ENCODE measurements at regions not wholly inside any gene's neighbourhood (a gene's known extent, or its start where the extent isn't known, plus 50 kb on each side); places are given as distances from the start of the nearest gene placed in this dataset.

- DNase-seq (ENCODE audit: extremely low spot score) = no peak
- ChIA-PET POLR2A (no interaction called here), CTCF (no interaction called here)
- TF ChIP-seq ELF4 (IDR thresholded peaks at IDR 0.05) (no peak), BHLHE40 (IDR thresholded peaks at IDR 0.05; ENCODE audit: borderline replicate concordance) (no peak), ZNF384 (IDR thresholded peaks at IDR 0.05) (no peak), L3MBTL2 (conservative IDR thresholded peaks at IDR 0.05) (no peak), NFRKB (IDR thresholded peaks at IDR 0.05) (no peak), CTBP1 (IDR thresholded peaks at IDR 0.05; ENCODE audit: borderline replicate concordance) (no peak), SP1 (IDR thresholded peaks at IDR 0.05) (no peak), FOXK2 (IDR thresholded peaks at IDR 0.05) (no peak), SUZ12 (IDR thresholded peaks at IDR 0.05) (no peak), PKNOX1 (IDR thresholded peaks at IDR 0.05) (no peak), TARDBP (IDR thresholded peaks at IDR 0.05) (no peak), ARNT (IDR thresholded peaks at IDR 0.05) (no peak), FOXA1 (IDR thresholded peaks at IDR 0.05) (no peak)
Measured at GRCh38 chr6:153668758-153669157, 370.3 kb upstream of the OPRM1 start.

- ChIA-PET POLR2A (no interaction called here), CTCF (interaction anchor here (0.7 kb wide), 1 partner anchor 127 kb away, joined by 3 read pairs; no protein-coding TSS in a partner anchor)
- DNase-seq (ENCODE audit: extremely low spot score) = peak; percentile 11
- no peak for TF ChIP-seq FOXA1 (IDR thresholded peaks at IDR 0.05)
Measured at GRCh38 chr6:153662982-153663381, 376.1 kb upstream of the OPRM1 start.

- TF ChIP-seq FOXM1 (IDR thresholded peaks at IDR 0.05; ENCODE audit: borderline replicate concordance) = no peak
- TF ChIP-seq ZNF384 (IDR thresholded peaks at IDR 0.05) = no peak
- TF ChIP-seq SUZ12 (IDR thresholded peaks at IDR 0.05) = no peak
- TF ChIP-seq TARDBP (IDR thresholded peaks at IDR 0.05) = no peak
- no peak for TF ChIP-seq ELF4 (IDR thresholded peaks at IDR 0.05)
- no peak for TF ChIP-seq BHLHE40 (IDR thresholded peaks at IDR 0.05; ENCODE audit: borderline replicate concordance)
- TF ChIP-seq LEF1 (IDR thresholded peaks at IDR 0.05; ENCODE audit: borderline replicate concordance) = no peak
- TF ChIP-seq L3MBTL2 (conservative IDR thresholded peaks at IDR 0.05) = no peak
- TF ChIP-seq FOXA1 (IDR thresholded peaks at IDR 0.05) = no peak
- TF ChIP-seq HDGF (IDR thresholded peaks at IDR 0.05; ENCODE audit: borderline replicate concordance) = no peak
- no peak for TF ChIP-seq FOXK2 (IDR thresholded peaks at IDR 0.05)
- no peak for TF ChIP-seq NFRKB (IDR thresholded peaks at IDR 0.05)
- no peak for TF ChIP-seq CTBP1 (IDR thresholded peaks at IDR 0.05; ENCODE audit: borderline replicate concordance)
- TF ChIP-seq PKNOX1 (IDR thresholded peaks at IDR 0.05) = no peak
- no peak for TF ChIP-seq ARNT (IDR thresholded peaks at IDR 0.05)
- TF ChIP-seq SP1 (IDR thresholded peaks at IDR 0.05) = no peak
- ChIA-PET POLR2A (no interaction called here), CTCF (no interaction called here)
- no peak for DNase-seq (ENCODE audit: extremely low spot score)
Measured at GRCh38 chr6:153645326-153645725, 393.7 kb upstream of the OPRM1 start.

GRCh38 chr6:153644000-153644399 is 395.0 kb upstream of the OPRM1 start:
- TF ChIP-seq TARDBP (IDR thresholded peaks at IDR 0.05) = no peak
- TF ChIP-seq BHLHE40 (IDR thresholded peaks at IDR 0.05; ENCODE audit: borderline replicate concordance) = no peak
- TF ChIP-seq ZNF384 (IDR thresholded peaks at IDR 0.05) = no peak
- TF ChIP-seq LEF1 (IDR thresholded peaks at IDR 0.05; ENCODE audit: borderline replicate concordance) = no peak
- no peak for TF ChIP-seq CTBP1 (IDR thresholded peaks at IDR 0.05; ENCODE audit: borderline replicate concordance)
- TF ChIP-seq FOXA1 (IDR thresholded peaks at IDR 0.05) = no peak
- TF ChIP-seq FOXK2 (IDR thresholded peaks at IDR 0.05) = no peak
- no peak for TF ChIP-seq SUZ12 (IDR thresholded peaks at IDR 0.05)
- no peak for TF ChIP-seq L3MBTL2 (conservative IDR thresholded peaks at IDR 0.05)
- no peak for TF ChIP-seq SP1 (IDR thresholded peaks at IDR 0.05)
- no peak for TF ChIP-seq ELF4 (IDR thresholded peaks at IDR 0.05)
- no peak for TF ChIP-seq NFRKB (IDR thresholded peaks at IDR 0.05)
- no peak for TF ChIP-seq ARNT (IDR thresholded peaks at IDR 0.05)
- ChIA-PET CTCF (no interaction called here), POLR2A (no interaction called here)
- DNase-seq (ENCODE audit: extremely low spot score) = no peak

GRCh38 chr6:153634416-153634815 is 404.6 kb upstream of the OPRM1 start:
- DNase-seq (ENCODE audit: extremely low spot score) = no peak
- ChIA-PET POLR2A (no interaction called here), CTCF (interaction anchor here (0.6 kb wide), 1 partner anchor 156 kb away, joined by 3 read pairs; no protein-coding TSS in a partner anchor)
- TF ChIP-seq PKNOX1 (IDR thresholded peaks at IDR 0.05) (no peak), NFRKB (IDR thresholded peaks at IDR 0.05) (no peak), TARDBP (IDR thresholded peaks at IDR 0.05) (no peak), ZNF384 (IDR thresholded peaks at IDR 0.05) (no peak), CTBP1 (IDR thresholded peaks at IDR 0.05; ENCODE audit: borderline replicate concordance) (no peak), FOXK2 (IDR thresholded peaks at IDR 0.05) (no peak), ELF4 (IDR thresholded peaks at IDR 0.05) (no peak), FOXM1 (IDR thresholded peaks at IDR 0.05; ENCODE audit: borderline replicate concordance) (no peak), LEF1 (IDR thresholded peaks at IDR 0.05; ENCODE audit: borderline replicate concordance) (no peak), SP1 (IDR thresholded peaks at IDR 0.05) (no peak)

- no peak for TF ChIP-seq LEF1 (IDR thresholded peaks at IDR 0.05; ENCODE audit: borderline replicate concordance)
- no peak for TF ChIP-seq ARNT (IDR thresholded peaks at IDR 0.05)
- no peak for TF ChIP-seq CTBP1 (IDR thresholded peaks at IDR 0.05; ENCODE audit: borderline replicate concordance)
- TF ChIP-seq PKNOX1 (IDR thresholded peaks at IDR 0.05) = no peak
- no peak for TF ChIP-seq FOXA1 (IDR thresholded peaks at IDR 0.05)
- TF ChIP-seq FOXM1 (IDR thresholded peaks at IDR 0.05; ENCODE audit: borderline replicate concordance) = no peak
- TF ChIP-seq FOXK2 (IDR thresholded peaks at IDR 0.05) = no peak
- TF ChIP-seq ZNF384 (IDR thresholded peaks at IDR 0.05) = no peak
- TF ChIP-seq SP1 (IDR thresholded peaks at IDR 0.05) = no peak
- no peak for TF ChIP-seq L3MBTL2 (conservative IDR thresholded peaks at IDR 0.05)
- TF ChIP-seq BHLHE40 (IDR thresholded peaks at IDR 0.05; ENCODE audit: borderline replicate concordance) = no peak
- TF ChIP-seq ELF4 (IDR thresholded peaks at IDR 0.05) = no peak
- no peak for TF ChIP-seq SUZ12 (IDR thresholded peaks at IDR 0.05)
- TF ChIP-seq NFRKB (IDR thresholded peaks at IDR 0.05) = no peak
- no peak for TF ChIP-seq HDGF (IDR thresholded peaks at IDR 0.05; ENCODE audit: borderline replicate concordance)
- no peak for TF ChIP-seq TARDBP (IDR thresholded peaks at IDR 0.05)
- ChIA-PET CTCF (no interaction called here), POLR2A (no interaction called here)
- peak; percentile 52 for DNase-seq (ENCODE audit: extremely low spot score)
Measured at GRCh38 chr6:153625089-153625488, 414.0 kb upstream of the OPRM1 start.

All from HEK293T (cell line).